KG1 (cell line): ENCODE measurements at regions not wholly inside any gene's neighbourhood (a gene's known extent, or its start where the extent isn't known, plus 50 kb on each side); places are given as distances from the start of the nearest gene placed in this dataset.

Experiments
- DNase-seq: peaks from one replicate; lab custom pipeline; 2025; lab: John Stamatoyannopoulos, UW

DNA sequence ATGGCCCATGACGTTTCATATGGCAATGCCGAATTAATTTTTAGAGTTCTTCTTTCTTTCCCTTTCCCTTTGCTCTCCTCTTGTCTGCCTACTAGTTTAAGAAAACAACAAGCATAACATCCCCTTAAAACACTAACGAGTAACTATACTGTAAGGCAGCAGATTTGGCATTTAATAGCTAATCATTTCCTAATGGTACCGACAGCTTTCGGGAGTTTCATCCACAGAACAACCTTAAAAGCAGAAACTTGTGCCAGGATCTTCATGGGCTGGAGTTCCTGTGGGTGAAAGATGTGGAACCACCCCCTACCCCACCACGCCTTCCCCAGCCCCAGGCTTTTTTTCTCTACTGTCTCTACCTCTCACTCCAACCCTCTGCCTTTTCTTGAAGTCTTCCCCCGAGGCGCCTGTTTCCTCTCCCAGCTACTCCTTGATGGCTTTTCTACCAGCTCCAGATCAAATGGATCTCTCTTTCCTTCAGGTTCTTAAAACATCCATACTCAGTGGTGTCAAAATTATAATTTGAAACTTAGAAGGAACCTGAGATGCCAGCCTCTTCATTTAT is 319.5 kb downstream of the PIK3R1 start:
- no peak for DNase-seq

DNA sequence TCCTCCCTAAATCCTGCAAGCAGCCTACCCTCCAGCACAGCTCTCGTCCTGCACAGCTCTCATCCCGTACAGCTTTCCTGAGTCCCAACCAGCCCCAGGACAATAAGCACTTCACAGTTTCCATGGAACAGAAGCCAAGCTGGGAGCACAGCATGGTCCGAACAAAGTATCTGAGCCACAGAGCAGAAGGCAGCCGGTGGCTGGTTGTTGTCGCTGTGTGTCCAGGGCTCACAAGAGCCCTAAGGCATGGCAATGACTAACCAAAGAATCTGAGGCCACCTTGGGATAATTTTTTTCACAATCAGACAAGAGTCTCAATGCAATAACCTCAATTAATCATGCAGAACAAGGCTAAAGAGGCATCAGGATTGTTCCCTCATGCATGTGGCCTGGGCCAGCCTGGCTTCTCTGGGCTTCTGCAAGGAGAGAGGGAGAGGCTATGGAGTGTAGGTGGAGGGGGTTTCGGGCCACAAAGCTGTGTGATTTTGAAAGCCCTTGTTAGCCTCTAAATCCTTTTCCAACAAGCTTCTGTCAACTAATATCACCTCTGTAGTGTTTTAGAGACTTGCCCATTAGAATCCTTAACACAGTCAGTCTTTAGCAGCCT is 323.4 kb downstream of the PIK3R1 start:
- DNase-seq: no peak

DNA sequence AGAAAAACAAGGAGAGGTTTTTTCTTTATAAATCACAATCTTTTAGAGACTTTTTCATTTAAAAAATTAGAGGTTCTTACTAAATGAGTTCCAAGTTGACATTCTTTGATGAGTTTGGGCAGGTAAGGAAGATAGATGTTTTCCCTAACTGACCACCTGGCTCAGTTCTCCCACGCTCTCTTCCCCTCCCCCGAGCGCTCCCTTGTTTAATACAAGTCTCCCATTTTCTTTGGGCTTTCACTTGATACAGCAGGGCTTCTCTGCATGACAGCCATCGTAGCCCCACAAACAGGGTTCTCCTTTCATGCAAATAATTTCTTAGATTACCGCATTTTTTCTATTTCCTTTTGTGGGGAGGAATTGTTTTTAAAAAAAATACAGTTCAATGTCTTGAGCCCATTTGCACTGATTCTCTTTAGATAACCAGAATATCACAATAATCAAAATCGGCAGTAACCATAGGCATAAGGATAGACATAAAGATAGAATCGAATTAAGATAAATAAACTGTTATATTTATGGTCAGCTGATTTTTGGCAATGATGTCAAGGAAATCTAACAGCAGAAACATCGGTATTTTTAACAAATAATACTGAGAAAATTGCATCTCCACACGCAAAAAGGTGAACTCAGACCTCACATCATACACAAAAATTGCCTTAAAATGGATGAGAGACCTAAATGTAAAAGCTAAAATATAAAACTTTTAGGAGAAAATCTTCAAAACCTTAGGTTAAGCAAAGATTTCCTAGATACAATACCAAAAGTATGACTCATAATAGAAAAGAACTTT is 325.4 kb downstream of the PIK3R1 start:
- no peak for DNase-seq

DNA sequence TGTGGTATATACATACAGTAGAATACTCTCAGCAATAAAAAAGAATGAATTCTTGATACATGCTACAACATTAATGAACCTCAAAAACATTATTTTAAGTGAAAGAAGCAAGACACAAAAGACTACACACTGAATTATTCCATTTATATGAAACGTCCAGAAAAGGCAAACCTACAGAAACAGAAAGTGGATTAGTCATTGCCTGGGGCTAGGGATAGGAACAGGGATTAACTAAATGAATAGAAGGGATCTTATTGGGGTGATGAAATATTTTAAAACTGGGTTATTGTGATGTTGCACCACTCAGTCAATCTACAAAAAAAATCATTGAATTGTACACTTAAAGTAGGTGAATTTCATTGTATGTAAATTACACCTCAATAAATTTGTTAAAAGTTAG is 326.7 kb downstream of the PIK3R1 start:
- no peak for DNase-seq

DNA sequence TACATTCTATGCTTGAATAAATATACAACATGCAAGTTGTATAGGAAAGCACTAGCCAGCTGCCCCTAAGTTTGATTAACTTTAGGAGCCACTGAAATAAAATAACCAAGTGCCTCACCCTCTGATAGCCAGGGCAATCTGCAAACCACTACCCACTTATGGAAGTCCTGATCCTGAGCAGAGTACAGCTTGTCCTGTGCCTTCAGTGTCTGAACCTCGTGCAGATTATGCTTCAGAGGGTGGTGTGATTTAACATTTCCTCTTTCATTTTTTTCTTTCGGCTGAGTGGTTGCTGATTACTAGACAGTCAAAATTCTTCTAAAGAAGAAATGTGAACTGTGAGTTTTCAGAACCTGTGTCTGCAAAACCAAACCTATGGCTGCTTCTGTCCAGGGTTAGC is 327.7 kb downstream of the PIK3R1 start:
- DNase-seq: no peak

DNA sequence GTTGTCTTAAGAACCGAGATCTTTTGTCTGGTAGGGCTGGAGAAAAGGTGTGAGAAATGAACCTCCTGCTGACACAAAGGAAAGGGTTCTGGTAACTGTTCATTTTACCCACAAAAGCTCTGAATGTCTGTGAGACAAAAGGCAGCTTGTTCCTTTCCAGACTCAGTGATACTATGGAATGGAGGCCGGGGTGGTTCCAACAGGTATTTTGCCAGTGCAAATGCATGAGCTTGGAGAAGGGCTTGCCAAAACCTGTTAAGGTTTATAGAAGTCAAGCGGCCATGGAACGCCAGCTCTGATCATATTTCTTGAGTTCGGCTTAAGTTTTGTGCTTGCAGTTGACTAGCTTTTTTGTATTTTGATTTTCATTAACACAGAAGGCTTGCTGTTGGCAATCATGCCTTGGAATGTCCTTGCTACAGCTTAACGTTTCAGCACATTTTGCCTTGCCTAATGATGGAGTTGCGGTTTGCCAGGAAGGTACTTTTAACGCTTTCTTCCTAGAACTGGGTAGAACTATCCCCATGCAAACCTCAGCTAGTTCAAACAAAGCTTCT is 328.6 kb downstream of the PIK3R1 start:
- DNase-seq: no peak

DNA sequence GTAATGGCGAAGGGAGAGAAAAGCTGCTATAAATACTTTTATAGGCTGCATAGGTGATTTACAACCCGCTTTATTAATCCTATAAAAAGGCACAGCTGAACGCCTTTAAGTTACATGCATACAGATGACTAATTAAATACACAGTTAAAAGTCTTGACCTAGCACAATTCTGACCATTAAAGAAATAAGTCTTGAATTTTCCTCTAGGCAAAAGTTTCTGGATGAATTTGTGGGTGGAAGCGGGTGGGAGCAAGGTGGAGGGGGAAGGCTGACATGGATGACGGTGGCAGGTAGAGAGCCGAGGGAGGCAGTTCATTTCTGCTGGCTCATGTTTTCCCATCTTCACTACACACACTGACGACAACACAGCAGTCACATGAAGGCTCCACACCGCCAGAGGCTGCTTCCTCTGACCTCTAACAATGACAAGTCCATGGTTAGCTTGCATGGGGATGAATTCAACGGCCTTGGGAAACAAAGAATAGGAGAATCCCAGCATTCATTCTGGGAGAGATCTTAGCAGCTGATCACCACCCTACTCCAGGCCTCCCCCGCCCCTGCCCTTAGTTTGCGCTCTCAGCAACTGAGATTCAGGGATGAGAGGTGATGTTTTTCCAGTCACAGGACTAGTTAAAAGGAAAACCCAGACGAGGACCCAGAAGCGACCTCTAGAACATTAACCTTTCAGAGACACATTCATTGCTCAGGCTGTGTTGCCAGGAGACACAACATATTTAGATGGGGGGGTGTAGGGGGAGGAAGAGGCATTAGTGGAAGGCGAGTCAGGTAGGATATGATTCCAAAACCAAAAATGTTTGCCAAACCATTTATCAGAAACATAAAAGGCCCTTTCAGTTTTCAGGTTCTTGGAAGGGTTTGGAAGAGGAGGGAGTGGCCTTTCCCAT is 329.3 kb downstream of the PIK3R1 start:
- no peak for DNase-seq

DNA sequence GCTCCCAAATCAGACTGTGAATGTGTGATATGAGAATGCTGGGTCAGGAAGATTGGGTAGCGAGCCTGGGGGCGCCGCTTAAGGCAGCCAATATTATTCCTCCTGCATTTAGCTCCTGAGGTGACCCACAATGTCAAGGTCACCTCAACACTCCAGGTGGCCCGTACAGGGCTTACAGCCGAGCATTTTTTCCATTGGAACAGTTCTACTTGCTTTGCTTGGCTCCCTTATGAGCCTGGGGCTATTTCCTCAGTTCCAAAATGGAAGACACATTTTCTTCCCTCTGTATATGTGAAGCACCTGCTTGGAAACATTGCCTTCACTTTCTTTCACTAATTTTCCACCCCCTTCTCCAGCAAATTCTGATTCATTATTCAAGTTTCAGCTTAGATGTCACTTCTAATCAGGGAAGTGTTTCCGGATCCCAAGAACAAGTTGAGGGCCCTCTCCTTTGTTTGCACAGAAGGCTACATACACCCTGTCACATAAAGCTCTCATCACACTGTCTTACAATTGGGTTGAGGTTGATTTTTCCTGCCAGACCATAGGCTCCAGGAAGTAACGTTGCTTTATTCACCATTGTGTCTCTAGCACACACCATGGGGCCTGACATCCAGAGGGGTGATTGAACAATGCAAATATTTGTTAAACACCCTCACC is 330.2 kb downstream of the PIK3R1 start:
- DNase-seq: no peak

DNA sequence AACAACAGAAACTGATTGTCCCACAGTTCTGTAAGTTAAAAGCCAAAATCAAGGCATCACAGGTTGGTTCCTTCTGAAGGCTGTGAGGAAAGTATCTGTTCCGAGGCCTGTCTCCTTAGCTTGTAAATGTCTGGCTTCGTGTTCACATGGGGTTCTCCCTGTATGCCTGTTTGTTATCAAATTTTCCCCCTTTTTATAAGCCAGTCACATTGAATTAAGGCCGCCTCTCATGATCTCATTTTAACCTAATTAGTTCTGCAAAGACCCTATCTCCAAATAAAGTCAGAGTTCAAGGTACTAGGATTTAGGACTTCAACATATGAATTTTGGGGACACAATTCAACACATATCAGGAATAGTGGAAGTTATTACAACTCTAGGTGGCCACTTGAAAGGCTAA is 331.5 kb downstream of the PIK3R1 start:
- no peak for DNase-seq

DNA sequence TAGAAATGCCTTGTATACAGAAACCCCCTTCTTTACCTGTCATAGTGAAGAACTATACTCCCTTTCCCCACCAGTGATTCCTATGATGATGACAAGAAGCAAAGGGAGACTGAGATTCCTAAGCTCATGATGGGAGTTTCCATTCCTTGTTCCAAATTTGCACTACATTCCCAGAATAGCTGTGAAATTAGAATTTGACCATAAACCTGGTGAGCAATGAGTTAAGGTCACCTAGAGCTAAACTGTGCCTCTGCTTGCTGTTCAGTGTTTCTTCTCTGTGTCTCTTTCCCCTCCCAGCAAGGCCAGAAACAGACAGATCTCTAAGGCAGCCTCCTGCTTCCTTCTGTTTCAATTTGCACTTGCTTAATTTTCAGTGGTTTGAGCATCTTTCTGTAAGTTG is 332.1 kb downstream of the PIK3R1 start:
- no peak for DNase-seq

DNA sequence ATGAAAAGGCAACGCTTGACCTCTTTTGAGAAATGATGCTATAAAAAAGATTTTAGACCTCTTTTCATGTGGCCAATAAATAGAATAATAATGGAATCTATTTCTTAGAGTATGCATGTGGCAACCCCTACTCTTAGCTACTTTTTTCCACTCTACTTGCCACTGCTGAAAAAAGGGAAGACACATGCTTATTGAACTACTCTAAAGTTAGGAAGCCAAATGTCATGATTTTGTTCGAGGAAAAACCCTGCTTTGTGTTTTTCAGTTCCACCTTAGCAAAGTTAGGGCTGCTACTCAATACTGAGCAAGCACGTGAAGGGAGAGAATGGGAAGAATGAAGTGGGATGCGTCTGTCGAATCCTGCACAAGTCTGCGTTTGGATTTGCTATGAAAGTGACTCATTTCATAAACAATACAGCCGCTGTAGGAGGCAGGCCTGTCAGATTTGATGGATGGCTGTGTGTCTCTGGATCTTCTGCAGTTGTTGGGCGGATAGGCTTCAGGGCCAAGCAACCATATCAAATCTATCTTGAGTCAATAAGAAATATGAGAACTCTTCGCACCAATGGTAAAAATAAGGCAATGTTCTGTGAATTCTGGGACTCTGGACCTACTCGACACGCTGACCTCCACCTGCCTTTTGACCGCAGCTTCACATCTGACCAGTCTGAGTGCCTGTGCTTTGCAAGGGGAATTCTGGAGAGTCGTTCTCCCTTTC is 333.6 kb downstream of the PIK3R1 start:
- no peak for DNase-seq

DNA sequence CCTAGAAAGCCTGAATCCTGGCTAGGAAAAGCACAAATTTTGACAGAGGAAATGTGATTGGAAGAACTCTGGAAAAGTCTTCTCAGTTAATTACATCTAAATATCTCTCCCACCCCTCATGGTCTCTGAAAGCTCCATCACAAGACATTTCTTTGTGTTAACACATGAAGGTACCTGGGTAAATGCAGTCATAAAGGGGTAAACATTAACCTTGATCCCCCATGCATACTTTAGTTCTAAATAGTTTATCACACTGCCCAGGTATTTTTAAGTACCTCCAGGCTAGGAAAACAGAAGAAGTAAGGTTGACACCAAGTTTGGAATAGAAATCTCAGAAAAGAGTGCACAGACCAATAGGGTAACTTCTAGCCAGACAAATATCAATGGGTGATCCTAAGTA is 334.5 kb downstream of the PIK3R1 start:
- no peak for DNase-seq

DNA sequence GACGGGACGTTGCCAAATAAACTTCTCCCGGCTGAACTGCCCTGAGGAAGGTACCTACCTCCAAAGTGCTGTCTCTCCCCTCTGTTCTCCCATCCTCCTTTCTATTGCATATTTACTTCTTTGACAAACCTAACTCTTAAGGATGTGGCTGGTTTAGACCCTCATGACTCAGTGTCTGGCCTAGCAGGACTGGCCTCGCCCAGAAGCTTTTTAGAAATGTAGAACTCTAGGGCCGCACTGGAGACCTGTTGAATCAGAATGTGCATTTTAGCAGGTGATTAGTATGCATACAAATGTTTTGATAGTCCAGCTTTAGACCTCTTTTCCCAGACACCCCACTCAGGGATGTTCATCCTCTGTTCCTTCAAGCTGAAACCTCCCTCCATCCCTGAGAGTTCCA is 335.9 kb downstream of the PIK3R1 start:
- DNase-seq: no peak

DNA sequence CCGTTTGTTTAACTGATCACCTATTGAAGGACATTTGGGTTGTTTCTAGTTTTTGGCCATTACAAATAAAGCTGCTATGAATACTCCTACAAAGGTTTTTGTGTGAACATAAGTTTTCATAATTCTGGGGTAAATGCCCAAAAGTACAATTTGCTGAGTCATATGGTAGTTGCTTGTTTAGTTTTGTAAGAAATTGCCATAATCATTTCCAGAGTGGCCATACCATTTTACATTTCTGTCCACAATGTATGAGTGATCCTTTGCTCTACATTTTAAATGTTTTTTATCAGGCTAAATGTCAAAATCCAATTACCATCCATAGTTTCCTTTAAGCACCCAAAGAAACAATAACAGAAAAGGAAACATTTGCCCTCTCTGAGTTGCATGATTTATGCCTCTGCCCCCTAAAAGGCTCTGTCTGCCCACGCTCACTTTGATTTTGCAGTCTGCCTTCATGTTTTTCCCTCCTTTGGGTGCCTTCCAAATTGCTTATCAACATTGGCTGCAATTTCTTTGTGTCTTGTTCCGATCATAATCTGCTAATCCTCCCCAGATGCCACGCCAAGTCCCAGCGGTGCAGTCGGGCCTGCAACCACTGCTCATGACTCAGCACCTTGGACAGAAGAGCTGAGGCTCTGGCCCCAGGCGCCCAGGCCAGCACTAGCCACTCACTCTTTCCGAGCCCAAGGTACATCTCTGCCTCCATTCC is 339.2 kb downstream of the PIK3R1 start:
- DNase-seq: no peak

DNA sequence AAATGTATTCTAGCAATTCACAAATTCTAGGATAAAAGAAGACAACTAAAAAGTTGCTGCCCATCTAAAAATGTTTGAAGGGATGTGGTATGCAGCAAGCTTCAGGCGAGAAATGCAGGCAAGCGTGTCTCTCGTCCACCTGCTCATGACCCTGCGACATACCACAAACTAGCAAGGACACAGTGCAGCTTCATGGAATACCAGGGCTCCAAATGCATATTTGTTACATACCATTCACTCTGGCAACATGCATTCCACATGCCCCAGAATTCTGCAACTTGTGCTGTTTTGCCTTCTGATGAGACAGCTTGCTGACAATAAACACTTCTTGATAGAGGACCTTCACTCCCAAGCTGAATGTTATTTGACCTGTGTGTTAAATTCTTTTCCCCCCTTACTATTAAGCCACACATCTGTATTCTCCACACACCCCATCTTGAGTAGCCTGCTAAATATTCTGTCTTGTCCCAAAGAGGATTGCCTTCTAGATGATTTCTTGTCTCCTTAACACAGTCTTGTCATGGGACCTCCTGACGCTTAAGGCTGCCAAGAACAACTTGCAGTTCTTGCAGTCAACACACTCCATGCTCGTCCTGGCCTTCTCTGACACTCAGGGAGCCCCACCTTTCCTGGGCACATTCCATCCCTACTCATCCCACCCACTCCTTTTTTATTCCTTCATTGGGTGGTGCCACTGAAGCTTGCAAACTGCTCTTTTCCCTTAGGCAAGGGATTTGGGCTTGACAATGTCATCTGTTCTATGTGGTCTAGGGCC is 340.5 kb downstream of the PIK3R1 start:
- DNase-seq: no peak

DNA sequence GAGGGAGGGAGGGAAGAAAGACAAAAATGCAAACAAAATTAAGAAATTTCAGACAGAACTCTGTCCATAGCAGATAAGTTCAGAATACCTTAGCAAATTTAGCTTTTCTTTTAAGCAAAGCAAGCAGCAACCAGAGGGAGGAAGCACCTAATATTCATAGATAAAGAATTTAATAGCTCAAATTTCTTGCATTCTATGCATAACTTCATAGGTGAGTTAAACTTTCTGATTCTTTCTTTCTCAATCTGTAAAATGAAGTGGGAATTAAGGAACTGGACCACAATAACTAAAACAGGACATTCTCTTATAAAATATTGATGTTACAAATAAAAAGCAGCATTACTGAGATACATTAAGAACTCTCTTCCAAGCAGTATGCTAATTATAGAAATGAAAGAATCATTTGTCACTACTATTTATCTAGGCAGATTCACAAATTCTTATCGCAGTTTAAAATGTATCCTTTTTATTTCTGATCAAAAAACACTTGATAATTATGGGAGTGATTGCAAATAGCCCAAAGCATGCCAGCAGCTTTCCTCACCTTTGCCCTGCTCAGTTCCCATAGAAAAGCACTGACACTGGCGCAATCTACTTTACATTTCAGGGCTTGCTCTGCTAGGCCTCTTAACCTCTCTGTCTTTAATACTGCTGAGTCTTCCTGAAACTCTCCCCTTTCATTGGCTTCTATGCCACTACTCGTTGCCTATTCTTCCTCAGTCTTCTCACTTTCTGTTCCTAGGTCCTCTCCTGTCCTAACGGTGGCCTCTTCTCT is 341.8 kb downstream of the PIK3R1 start:
- DNase-seq: no peak

DNA sequence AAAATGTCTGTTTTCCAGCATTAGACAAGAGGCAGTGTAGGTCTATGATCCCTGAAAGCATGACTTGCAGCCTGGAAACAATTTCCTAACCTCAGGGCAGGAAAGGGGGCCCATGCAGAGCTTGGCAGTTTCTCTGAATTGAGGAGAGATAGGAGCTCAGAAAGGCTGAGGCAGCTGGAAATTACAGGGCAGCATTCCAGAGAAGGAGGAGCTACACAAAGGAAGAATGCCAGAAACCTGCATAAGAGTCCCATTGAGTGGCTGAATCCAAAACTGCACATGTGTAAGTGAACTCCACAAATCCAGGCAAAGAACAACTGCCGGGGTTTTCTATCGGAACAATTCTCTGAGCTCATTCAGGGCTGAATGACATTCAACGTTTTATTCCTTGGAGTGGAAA is 346.8 kb downstream of the PIK3R1 start:
- no peak for DNase-seq

DNA sequence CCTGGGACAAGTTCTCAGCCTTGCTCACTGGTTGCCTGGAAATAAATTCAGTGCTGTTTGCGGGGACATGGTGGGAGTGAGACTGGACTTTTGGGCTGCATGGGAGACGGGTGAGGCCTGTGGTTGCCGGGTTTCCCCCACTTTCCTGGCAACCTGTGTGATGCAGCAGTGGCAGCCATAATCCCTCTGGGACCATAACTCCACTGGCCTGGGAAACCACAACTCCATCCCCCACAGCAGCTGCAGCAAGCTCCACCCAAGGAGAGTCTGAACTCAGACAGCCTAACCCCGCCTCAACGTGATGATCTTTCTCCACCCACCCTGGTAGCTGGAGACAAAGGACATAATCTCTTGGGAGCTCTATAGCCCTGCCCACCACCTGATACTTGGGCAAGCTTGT is 349.9 kb downstream of the PIK3R1 start:
- DNase-seq: no peak

DNA sequence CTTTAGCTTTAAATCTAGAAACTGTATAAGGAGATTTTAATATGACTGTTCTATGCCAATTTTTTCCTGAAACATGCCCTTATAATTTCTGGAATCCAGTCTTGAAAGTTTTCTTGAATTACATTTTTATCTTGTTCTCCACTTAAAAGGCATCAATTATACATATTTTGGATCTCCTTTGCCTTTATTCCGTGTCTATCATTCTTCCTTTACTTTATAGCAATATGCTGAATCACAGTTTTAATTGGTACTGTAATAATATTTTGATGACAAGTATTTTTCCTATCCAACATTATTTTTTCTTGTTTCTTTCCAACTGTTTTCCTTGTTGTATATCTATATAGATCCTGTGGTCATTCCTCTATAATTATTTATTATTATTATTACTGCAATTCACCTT is 361.2 kb downstream of the PIK3R1 start:
- no peak for DNase-seq
